ENCODE measurements at regions not wholly inside any gene's neighbourhood (a gene's known extent, or its start where the extent isn't known, plus 50 kb on each side); places are given as distances from the start of the nearest gene placed in this dataset.
"Not testable (repeated sequence)": the region's sequence is repeated elsewhere in the genome, so short reads cannot be mapped to it uniquely, and the experiment has no call there.

DNA sequence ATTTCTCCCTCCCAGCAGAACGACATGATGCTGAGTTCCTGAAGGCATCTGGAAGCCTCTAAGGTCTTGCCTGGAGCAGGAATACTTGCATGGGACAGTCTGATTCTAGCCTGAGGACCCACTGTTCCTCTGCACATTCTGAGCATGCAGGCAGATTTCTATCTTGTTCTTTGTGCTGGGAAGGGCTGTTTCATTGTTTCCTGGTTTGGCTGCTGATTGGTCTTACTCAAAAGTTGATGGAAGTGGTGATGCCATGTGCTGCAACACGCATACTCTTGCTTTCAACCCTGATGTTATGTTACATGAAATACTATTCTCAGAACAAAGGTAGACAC, 307.0 kb downstream of the GATA3 start:
- no peak for DNase-seq
- Histone ChIP-seq H3K27ac (no peak overlapping the region), H3K9me3 (replicated peaks) (no peaks in the 10 kb centered on the region), H3K4me1 (no peaks in the 10 kb centered on the region), H3K4me3 (no peak overlapping the region), H3K36me3 (no peaks in the 10 kb centered on the region), H3K27me3 (no peaks in the 10 kb centered on the region)

GRCh38 chr10:8365935-8366911, 311.7 kb downstream of the GATA3 start:
- peak in 1 of 2 experiments; percentile 3 for DNase-seq
- Histone ChIP-seq H3K4me3 (no peak overlapping the region), H3K9me3 (replicated peaks) (no peaks in the 10 kb centered on the region), H3K27ac (no peak overlapping the region), H3K4me1 (no peaks in the 10 kb centered on the region), H3K27me3 (no peaks in the 10 kb centered on the region), H3K36me3 (no peaks in the 10 kb centered on the region)

DNA sequence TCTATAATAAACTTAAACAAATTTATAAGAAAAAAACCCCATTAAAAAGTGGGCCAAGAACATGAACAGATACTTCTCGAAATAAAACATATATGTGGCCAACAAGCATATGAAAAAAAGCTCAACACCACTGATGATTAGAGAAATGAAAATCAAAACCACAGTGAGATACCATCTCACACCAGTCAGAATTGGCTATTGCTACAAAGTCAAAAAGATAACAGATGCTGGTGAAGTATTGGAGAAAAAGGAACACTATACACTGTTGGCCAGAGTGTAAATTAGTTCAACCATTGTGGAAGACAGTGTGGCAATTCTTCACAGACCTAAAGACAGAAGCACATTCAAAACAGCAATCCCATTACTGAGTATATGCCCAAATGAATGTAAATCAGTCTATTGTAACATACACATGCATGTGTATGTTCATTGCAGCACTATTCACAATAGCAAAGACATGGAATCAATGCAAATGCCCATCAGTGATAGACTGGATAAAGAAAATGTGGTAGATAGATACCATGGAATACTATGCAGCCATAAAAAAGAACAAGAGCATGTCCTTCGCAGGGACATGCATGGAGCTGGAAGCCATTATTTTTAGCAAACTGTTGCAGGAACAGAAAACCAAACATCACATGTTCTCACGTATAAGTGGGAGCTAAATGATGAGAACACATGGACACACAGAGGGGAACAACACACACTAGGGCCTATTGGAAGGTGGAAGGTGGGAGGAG, 313.4 kb downstream of the GATA3 start:
- DNase-seq; H3K4me3 ChIP-seq; H3K4me1 ChIP-seq; H3K27me3 ChIP-seq; H3K36me3 ChIP-seq; H3K27ac ChIP-seq; H3K9me3 ChIP-seq (replicated peaks): not testable (repeated sequence)

GRCh38 chr10:8369666-8370065, 315.2 kb downstream of the GATA3 start:
- Histone ChIP-seq H3K27me3 (no peaks in the 10 kb centered on the region), H3K4me3 (no peak overlapping the region), H3K27ac (no peak overlapping the region), H3K9me3 (replicated peaks) (no peaks in the 10 kb centered on the region), H3K4me1 (no peaks in the 10 kb centered on the region), H3K36me3 (no peaks in the 10 kb centered on the region)
- no peak for DNase-seq

GRCh38 chr10:8374334-8374733, 319.8 kb downstream of the GATA3 start:
- H3K27me3 ChIP-seq = no peaks in the 10 kb centered on the region
- no peak for DNase-seq
- no peak overlapping the region for H3K4me3 ChIP-seq
- no peaks in the 10 kb centered on the region for H3K9me3 ChIP-seq (replicated peaks)
- no peak overlapping the region for H3K27ac ChIP-seq
- H3K4me1 ChIP-seq = no peaks in the 10 kb centered on the region
- no peaks in the 10 kb centered on the region for H3K36me3 ChIP-seq

DNA sequence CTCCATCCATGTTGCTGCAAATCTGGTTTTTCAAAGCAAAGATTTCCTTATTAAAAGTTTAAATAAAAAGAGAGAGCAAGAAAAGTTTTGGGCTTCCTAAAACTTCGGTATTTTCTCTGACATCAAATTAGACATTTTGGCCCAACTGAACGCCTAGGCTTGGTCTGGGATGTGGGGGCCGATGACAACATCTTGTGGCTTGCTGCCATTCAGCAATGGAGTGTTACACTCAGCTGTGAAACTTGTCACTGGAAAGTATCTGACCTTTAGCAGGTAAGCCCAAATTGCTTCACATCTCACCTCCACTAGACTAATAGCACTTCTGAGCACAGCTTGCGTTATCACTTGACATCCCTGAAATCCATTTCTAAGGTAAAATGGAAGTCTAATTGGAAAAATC, 320.6 kb downstream of the GATA3 start:
- Histone ChIP-seq H3K36me3 (no peaks in the 10 kb centered on the region), H3K9me3 (replicated peaks) (no peaks in the 10 kb centered on the region), H3K27me3 (no peaks in the 10 kb centered on the region), H3K4me1 (no peaks in the 10 kb centered on the region), H3K4me3 (no peak overlapping the region), H3K27ac (no peak overlapping the region)
- no peak for DNase-seq

GRCh38 chr10:8378198-8378983, 323.9 kb downstream of the GATA3 start:
- Histone ChIP-seq H3K27ac (no peak overlapping the region), H3K9me3 (replicated peaks) (no peaks in the 10 kb centered on the region), H3K36me3 (no peaks in the 10 kb centered on the region), H3K27me3 (no peaks in the 10 kb centered on the region), H3K4me1 (no peaks in the 10 kb centered on the region), H3K4me3 (no peak overlapping the region)
- DNase-seq = no peak

GRCh38 chr10:8379906-8380832, 325.7 kb downstream of the GATA3 start:
- no peak overlapping the region for H3K4me3 ChIP-seq
- no peak for DNase-seq
- no peaks in the 10 kb centered on the region for H3K4me1 ChIP-seq
- no peak overlapping the region for H3K27ac ChIP-seq
- H3K36me3 ChIP-seq = no peaks in the 10 kb centered on the region
- H3K9me3 ChIP-seq (replicated peaks) = no peaks in the 10 kb centered on the region
- no peaks in the 10 kb centered on the region for H3K27me3 ChIP-seq

DNA sequence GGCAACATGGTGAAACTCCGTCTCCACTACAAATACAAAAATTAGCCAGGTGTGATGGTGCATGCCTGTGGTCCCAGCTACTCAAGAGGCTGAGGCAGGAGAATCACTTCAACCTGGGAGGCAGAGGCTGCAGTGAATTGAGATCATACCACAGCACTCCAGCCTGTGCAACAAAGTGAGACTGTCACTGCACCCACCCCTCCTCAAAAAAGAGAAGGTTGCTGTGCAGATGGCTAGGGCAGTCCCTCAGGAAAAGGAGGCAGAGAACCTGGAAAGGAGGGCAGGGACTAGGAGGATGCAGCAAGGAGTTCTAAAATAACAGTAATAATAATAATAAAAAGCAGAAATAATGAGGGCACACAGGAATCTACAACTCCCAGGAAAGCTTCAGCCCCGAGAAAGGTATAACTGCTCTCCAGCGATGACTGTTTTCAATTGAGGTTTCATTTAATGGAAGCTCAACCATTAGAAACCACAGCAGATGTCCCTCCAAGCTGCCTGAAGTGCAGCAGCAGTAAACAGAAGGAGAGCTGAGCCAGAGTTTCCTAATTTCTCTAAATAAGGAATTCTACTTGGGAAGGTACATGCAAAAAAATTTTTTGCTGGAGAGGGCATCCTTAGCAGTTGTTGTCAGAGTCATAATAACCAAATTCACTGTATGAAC, 326.5 kb downstream of the GATA3 start:
- no peaks in the 10 kb centered on the region for H3K27me3 ChIP-seq
- H3K27ac ChIP-seq = no peak overlapping the region
- no peak overlapping the region for H3K4me3 ChIP-seq
- no peak for DNase-seq
- no peaks in the 10 kb centered on the region for H3K36me3 ChIP-seq
- no peaks in the 10 kb centered on the region for H3K4me1 ChIP-seq
- no peaks in the 10 kb centered on the region for H3K9me3 ChIP-seq (replicated peaks)

- H3K27ac ChIP-seq = no peak overlapping the region
- no peaks in the 10 kb centered on the region for H3K36me3 ChIP-seq
- H3K27me3 ChIP-seq = no peaks in the 10 kb centered on the region
- H3K9me3 ChIP-seq (replicated peaks) = no peaks in the 10 kb centered on the region
- DNase-seq = no peak
- no peak overlapping the region for H3K4me3 ChIP-seq
- H3K4me1 ChIP-seq = no peaks in the 10 kb centered on the region
These were observed 332.3 kb downstream of the GATA3 start for GRCh38 chr10:8386781-8387180.

GRCh38 chr10:8389630-8390029, 335.1 kb downstream of the GATA3 start:
- H3K27me3 ChIP-seq = no peaks in the 10 kb centered on the region
- no peaks in the 10 kb centered on the region for H3K36me3 ChIP-seq
- no peak overlapping the region for H3K4me3 ChIP-seq
- H3K4me1 ChIP-seq = no peaks in the 10 kb centered on the region
- H3K27ac ChIP-seq = no peak overlapping the region
- no peak for DNase-seq
- H3K9me3 ChIP-seq (replicated peaks) = no peaks in the 10 kb centered on the region

- H3K4me3 ChIP-seq = no peak overlapping the region
- no peaks in the 10 kb centered on the region for H3K36me3 ChIP-seq
- no peaks in the 10 kb centered on the region for H3K4me1 ChIP-seq
- no peaks in the 10 kb centered on the region for H3K27me3 ChIP-seq
- DNase-seq = no peak
- no peaks in the 10 kb centered on the region for H3K9me3 ChIP-seq (replicated peaks)
- H3K27ac ChIP-seq = no peak overlapping the region
These were observed 337.7 kb downstream of the GATA3 start for GRCh38 chr10:8392216-8392615.

DNA sequence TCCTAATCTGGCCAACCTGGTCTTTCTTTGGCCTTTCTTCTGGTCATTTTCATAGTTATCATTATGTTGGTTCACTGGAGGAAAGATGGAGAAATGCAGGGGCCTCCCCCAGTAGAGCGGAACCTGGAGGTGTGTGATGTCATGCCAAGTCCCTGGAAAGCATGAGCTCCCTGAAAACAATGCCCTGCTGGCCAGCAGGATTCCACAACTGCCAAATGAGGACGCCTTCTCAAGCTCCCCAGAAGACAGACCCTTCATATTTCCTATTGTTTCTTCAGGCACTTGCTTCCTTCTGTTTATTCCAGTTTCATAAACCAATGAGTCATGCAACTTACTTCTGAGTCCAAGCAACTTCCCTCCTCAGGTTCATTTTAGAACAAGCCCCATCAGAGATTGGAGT, 339.0 kb downstream of the GATA3 start:
- DNase-seq = no peak
- Histone ChIP-seq H3K27ac (no peak overlapping the region), H3K27me3 (no peaks in the 10 kb centered on the region), H3K36me3 (no peaks in the 10 kb centered on the region), H3K9me3 (replicated peaks) (no peaks in the 10 kb centered on the region), H3K4me1 (no peaks in the 10 kb centered on the region), H3K4me3 (no peak overlapping the region)

- no peaks in the 10 kb centered on the region for H3K9me3 ChIP-seq (replicated peaks)
- no peak for DNase-seq
- no peaks in the 10 kb centered on the region for H3K4me1 ChIP-seq
- no peak overlapping the region for H3K27ac ChIP-seq
- no peaks in the 10 kb centered on the region for H3K36me3 ChIP-seq
- H3K27me3 ChIP-seq = no peaks in the 10 kb centered on the region
- no peak overlapping the region for H3K4me3 ChIP-seq
These were observed 342.2 kb downstream of the GATA3 start for GRCh38 chr10:8396675-8397074.

All from SJCRH30 (cell line).